GM23338 (cell line): ENCODE measurements at regions not wholly inside any gene's neighbourhood (a gene's known extent, or its start where the extent isn't known, plus 50 kb on each side); places are given as distances from the start of the nearest gene placed in this dataset.
"Not testable (repeated sequence)": the region's sequence is repeated elsewhere in the genome, so short reads cannot be mapped to it uniquely, and the experiment has no call there.

Source experiments
- CTCF ChIP-seq, 2 experiments: fragments of 200-600 bp in 1 of 2; sonication (generic) in 1 of 2; conservative IDR thresholded peaks; 2 replicates each; pipeline versions ENCODE4 v1.5.1 to v1.6.1; 2016 to 2017; ENCODE audit warnings: antibody characterized with exemption in 2 of 2, low read depth in 2 of 2, mild to moderate bottlenecking in 2 of 2, moderate library complexity in 1 of 2
- EZH2 ChIP-seq: fragments of 200-600 bp; sonication (generic); IDR thresholded peaks from one replicate; pipeline ENCODE4 v1.8.0; 2017; ENCODE audit warnings: antibody characterized with exemption, mild to moderate bottlenecking, low read depth; ENCODE audit not compliant: unreplicated experiment
- EZH2phosphoT487 ChIP-seq: fragments of 200-600 bp; sonication (generic); IDR thresholded peaks from one replicate; pipeline ENCODE4 v1.8.1; 2018; ENCODE audit warnings: antibody characterized with exemption; ENCODE audit not compliant: unreplicated experiment
- POLR2AphosphoS5 ChIP-seq: IDR thresholded peaks from 2 replicates; pipeline ENCODE4 v1.6.1; 2016; ENCODE audit warnings: antibody characterized with exemption, low read depth
- ZNF114 ChIP-seq: fragments of 250-450 bp; sonication (Bioruptor Pico); IDR thresholded peaks from 2 replicates; pipeline ENCODE4 v1.5.0; 2020; ENCODE audit warnings: mild to moderate bottlenecking, moderate library complexity

DNA sequence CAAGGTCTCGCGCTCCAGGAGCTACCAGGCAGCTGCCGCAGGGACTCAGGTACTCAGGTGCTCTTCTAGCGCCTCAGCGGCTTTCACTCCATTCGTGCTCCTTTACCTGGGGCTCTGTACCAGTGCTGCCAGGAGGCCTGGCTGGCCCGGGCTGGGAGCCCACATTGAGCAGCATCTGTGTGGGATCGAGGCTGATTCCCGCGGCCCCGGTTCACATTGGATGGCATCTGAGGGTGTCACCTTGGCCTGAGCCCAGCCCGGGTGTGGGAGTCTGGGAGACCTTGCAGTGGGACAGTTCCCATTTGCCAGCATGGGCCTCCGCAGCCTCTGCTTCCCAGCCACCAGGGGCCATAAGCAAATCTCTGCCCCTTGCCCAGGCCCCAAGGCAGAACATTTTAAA lies 96.9 kb downstream of the NPIPB11 start:
- TF ChIP-seq CTCF (conservative IDR thresholded peaks at IDR 0.05; ENCODE audit: low read depth in 2 of 2); EZH2phosphoT487; EZH2; ZNF114; POLR2AphosphoS5: not testable (repeated sequence)
